Skeletal muscle cell (primary cell): ENCODE measurements at regions not wholly inside any gene's neighbourhood (a gene's known extent, or its start where the extent isn't known, plus 50 kb on each side); places are given as distances from the start of the nearest gene placed in this dataset.
A peak's percentile ranks its signal among the peaks of the same experiment; 100 is the strongest.

ENCODE experiments used
- DNase-seq: peaks from one replicate; pipeline ENCODE4 v3.0.0-alpha.2; 2010; ENCODE audit warnings: low read depth
- H3K4me3 ChIP-seq: 2 replicates; pipeline ENCODE4 v1.5.1; 2011; ENCODE audit warnings: low read depth, mild to moderate bottlenecking, control low read depth, low read length, moderate library complexity

DNA sequence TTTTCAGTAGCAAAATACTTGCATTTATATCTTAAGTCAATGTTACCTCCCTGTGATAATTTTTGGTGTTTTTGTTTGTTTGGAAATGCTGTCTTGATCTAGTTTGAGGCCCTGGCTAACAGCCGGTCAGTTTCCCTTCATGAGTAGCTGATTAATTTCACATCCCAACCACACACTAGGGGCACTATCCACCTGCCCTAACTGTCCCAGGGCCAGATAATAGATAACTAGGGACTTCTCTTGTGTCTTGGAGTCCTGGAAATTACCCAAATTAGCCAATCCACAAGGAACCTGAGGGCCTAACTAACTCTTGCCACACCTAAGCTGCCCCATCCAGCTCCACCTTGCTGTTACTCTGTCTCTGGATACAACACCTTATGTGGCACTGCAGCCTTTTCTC lies 399.9 kb downstream of the FOXG1 start:
- no peak for DNase-seq
- H3K4me3 ChIP-seq: no peak overlapping the region

- no peak for DNase-seq
- H3K4me3 ChIP-seq: no peak overlapping the region
These were observed 401.6 kb downstream of the FOXG1 start for GRCh38 chr14:29168149-29168548.

GRCh38 chr14:29169408-29169807 lies 402.8 kb downstream of the FOXG1 start:
- no peak overlapping the region for H3K4me3 ChIP-seq
- DNase-seq: no peak

GRCh38 chr14:29175706-29176105 lies 409.1 kb downstream of the FOXG1 start:
- no peak overlapping the region for H3K4me3 ChIP-seq
- no peak for DNase-seq

DNA sequence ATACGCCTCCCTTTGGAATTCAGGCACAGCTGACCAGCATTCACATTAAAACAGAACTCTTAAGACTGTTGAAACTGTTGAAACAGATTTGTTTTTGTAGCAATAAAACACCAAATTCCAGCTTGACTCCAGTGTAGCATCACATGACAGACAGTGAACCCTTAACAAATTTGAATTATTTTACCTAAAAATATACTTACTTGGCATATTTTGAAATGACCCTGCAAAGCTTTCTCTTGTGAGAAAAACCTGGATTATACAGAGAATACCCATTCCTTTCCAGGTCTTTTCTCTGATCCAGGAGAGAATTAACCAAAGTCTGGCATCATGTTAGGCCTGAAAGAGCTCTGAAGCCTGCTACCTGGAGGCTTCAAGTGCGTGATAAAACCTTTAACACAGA lies 410.3 kb downstream of the FOXG1 start:
- no peak for DNase-seq
- H3K4me3 ChIP-seq: no peak overlapping the region

DNA sequence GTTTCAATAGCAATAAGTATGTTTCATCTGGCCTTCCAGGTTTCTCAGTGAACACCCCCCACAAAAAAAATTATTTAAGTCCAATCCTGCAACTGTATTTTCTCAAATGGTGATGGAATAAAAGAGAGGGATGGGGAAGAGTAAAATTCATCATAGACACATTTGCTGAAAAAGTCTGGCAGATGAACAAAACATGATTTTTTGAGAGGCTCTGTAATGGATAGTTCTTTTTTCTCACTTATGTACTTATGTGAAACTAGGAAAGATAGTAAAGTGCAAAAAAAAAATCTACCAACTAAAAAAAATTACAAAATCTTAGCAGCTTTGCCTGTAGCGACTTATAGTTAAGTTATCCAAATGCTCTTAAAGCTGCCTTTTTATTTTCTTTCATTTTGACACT lies 412.4 kb downstream of the FOXG1 start:
- DNase-seq: no peak
- no peak overlapping the region for H3K4me3 ChIP-seq

GRCh38 chr14:29191092-29191491 lies 424.5 kb downstream of the FOXG1 start:
- DNase-seq: no peak
- no peak overlapping the region for H3K4me3 ChIP-seq

GRCh38 chr14:29197557-29197956 lies 431.0 kb downstream of the FOXG1 start:
- no peak overlapping the region for H3K4me3 ChIP-seq
- DNase-seq: no peak

DNA sequence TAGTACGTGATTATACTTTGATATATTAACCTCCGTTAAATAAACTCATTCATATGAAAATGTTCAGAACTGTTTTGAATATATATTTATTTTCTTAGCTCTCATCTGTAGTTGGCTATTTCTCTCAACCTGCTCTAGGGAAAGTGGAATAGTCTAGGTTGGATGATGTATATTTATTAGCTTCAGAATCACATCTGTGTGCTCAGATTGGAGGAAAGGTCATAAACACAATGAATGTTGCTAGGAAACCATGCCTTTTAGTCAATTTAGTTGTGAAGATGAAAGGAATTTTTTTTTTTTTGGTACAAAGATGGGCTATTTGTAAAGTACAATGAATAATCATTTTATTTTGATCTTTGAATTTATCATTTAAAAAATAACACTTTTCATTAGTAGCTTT lies 439.1 kb downstream of the FOXG1 start:
- DNase-seq: no peak
- no peak overlapping the region for H3K4me3 ChIP-seq

DNA sequence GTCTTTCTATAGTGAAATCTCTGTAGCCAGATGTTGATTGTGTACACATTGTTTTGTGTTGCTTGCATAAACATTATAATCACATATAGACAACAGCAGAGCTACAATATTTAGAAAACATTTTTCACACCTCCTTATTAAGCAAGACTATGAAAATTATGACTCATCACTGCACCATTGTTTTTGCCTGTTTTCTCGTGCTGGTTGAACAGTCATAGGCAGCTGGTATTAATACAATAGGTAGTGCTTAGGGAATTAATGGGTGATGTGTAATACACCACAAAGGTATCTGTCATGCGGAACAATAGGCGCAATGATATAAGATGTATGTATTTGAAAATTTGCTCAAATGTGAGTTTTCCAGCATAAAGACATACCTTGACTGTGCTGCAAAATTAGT lies 449.3 kb downstream of the FOXG1 start:
- no peak for DNase-seq

GRCh38 chr14:29216268-29217232 lies 450.0 kb downstream of the FOXG1 start:
- no peak for DNase-seq
- H3K4me3 ChIP-seq: no peak overlapping the region

More for the DNA sequence above, 449.3 kb downstream of the FOXG1 start:
- no peak overlapping the region for H3K4me3 ChIP-seq

GRCh38 chr14:29217813-29218450 lies 451.3 kb downstream of the FOXG1 start:
- peak; percentile 46 for DNase-seq
- no peak overlapping the region for H3K4me3 ChIP-seq

- no peak overlapping the region for H3K4me3 ChIP-seq
- no peak for DNase-seq
These were observed 453.5 kb downstream of the FOXG1 start for GRCh38 chr14:29220072-29220471.

GRCh38 chr14:29220566-29220965 lies 454.0 kb downstream of the FOXG1 start:
- H3K4me3 ChIP-seq: no peak overlapping the region
- no peak for DNase-seq

- H3K4me3 ChIP-seq: no peak overlapping the region
- DNase-seq: no peak
These were observed 455.4 kb downstream of the FOXG1 start for GRCh38 chr14:29222006-29222405.

DNA sequence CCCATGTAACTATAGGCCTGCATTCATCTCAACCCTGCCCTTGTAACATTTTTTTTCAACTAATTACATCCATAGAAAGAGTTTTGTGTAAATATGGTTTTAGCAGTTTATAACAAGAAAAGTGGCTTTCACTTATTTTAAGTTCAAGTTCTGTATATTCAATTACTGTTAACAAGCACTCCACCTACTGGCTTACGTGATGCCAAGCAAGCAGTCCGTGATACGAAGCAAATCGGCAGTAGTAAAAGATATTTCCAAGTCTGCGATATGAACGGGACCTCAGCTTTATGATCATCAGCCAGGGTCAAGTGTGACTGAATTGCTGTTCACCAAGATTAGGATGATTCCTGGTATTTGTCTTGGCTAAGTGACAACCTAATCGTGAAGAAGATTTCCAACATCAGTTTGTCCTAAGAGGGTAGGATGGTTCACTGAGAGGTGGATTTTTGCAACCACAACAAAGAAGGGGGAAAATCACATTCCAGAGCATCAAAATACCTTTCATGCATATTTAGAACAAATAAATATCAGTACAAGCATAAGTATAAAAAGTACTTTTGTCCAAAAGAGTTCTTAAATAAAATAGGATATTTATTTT lies 456.2 kb downstream of the FOXG1 start:
- DNase-seq: no peak

DNA sequence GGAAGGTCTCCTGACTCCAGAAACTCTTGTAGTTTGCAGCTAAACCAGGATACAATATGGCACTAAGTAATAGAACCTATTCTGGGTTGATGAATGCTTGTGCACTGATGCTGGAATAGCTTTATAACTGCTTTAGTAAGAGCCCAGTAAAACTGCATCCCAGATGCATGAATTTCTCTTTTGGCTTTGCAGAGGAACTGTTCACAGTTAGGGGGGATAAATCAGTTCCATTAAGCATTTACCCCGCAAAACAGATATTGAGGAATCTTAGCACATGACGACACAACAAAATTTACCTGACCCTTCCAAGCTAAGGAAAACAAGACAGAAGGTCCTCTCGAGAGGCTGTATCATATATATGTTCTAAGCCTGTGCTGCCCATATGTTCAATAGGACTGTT lies 457.4 kb downstream of the FOXG1 start:
- no peak overlapping the region for H3K4me3 ChIP-seq
- no peak for DNase-seq

More for the DNA sequence above, 456.2 kb downstream of the FOXG1 start:
- H3K4me3 ChIP-seq: no peak overlapping the region

GRCh38 chr14:29227631-29228030 lies 461.0 kb downstream of the FOXG1 start:
- DNase-seq: no peak
- H3K4me3 ChIP-seq: no peak overlapping the region

GRCh38 chr14:29232153-29232552 lies 465.6 kb downstream of the FOXG1 start:
- no peak for DNase-seq
- no peak overlapping the region for H3K4me3 ChIP-seq

GRCh38 chr14:29232711-29233110 lies 466.1 kb downstream of the FOXG1 start:
- no peak overlapping the region for H3K4me3 ChIP-seq
- DNase-seq: no peak
